HUES64 (cell line): ENCODE measurements at regions not wholly inside any gene's neighbourhood (a gene's known extent, or its start where the extent isn't known, plus 50 kb on each side); places are given as distances from the start of the nearest gene placed in this dataset.
"Not testable (repeated sequence)": the region's sequence is repeated elsewhere in the genome, so short reads cannot be mapped to it uniquely, and the experiment has no call there.

Experiments used
- H3K27ac ChIP-seq: 2 replicates; pipeline ENCODE4 v1.7.0; 2013; ENCODE audit warnings: low read depth, low read length, inconsistent platforms
- H3K27me3 ChIP-seq: 2 replicates; pipeline ENCODE4 v1.6.1; 2013; ENCODE audit warnings: mild to moderate bottlenecking, low read length; ENCODE audit not compliant: insufficient read depth
- H3K36me3 ChIP-seq: 2 replicates; pipeline ENCODE4 v1.6.1; 2013; ENCODE audit warnings: mild to moderate bottlenecking, low read length; ENCODE audit not compliant: insufficient read depth
- H3K4me1 ChIP-seq: 2 replicates; pipeline ENCODE4 v1.6.1; 2013; ENCODE audit warnings: mild to moderate bottlenecking, low read length, moderate library complexity; ENCODE audit not compliant: insufficient read depth
- H3K4me3 ChIP-seq: 2 replicates; pipeline ENCODE4 v1.5.1; 2013; ENCODE audit warnings: mild to moderate bottlenecking, low read length, moderate library complexity
- H3K9ac ChIP-seq: 2 replicates; pipeline ENCODE4 v1.6.1; 2013; ENCODE audit warnings: mild to moderate bottlenecking, low read depth, low read length
- H3K9me3 ChIP-seq: 2 replicates; pipeline ENCODE4 v1.6.1; 2013; ENCODE audit warnings: low read depth, low read length; ENCODE audit not compliant: insufficient read depth
- WGBS: fragments of 150-250, 120-280 bp; methylation state at CpG from one replicate; pipeline ENCODE4 v1.1.7; 2013; ENCODE audit warnings: missing lambda C conversion rate; 5-methylcytosine and 5-hydroxymethylcytosine counted together

- H3K27ac ChIP-seq = no peak overlapping the region
Measured at GRCh38 chr12:14239935-14240872, 125.3 kb upstream of the ATF7IP start.

DNA sequence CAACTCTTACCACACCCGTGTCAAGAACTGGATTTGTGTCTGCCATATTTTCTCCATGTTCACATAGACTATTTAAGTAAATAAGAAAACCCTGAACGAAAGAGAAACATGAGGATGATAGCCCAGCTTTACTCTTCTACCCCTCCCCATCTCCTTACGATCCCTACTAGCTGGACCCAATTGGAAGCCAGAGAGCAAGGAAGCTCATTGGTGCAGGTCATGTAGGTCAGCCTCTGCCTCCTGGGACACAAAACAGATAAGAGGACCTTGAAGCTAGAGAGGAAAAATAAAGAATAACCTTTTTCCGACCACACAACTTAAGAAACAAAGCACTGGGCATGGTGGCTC, 124.6 kb upstream of the ATF7IP start:
- H3K9ac ChIP-seq = no peak overlapping the region
- H3K27ac ChIP-seq = no peak overlapping the region
- H3K4me1 ChIP-seq = peaks cover 24% of the 10 kb centered on the region
- WGBS = 69% methylated on average over 4 of the region's 4 CpGs
- H3K36me3 ChIP-seq = no peaks in the 10 kb centered on the region
- no peak overlapping the region for H3K4me3 ChIP-seq
- H3K9me3 ChIP-seq = peaks cover 15% of the 10 kb centered on the region; the same call in 1 of the 2 replicates
- H3K27me3 ChIP-seq = no peaks in the 10 kb centered on the region

More at GRCh38 chr12:14239935-14240872, 125.3 kb upstream of the ATF7IP start:
- Histone ChIP-seq H3K27me3 (no peaks in the 10 kb centered on the region), H3K9ac (peak overlapping the region; percentile 18; the same call in 1 of the 2 replicates), H3K9me3 (peaks cover 15% of the 10 kb centered on the region; the same call in 1 of the 2 replicates), H3K4me1 (peaks cover 21% of the 10 kb centered on the region), H3K36me3 (no peaks in the 10 kb centered on the region), H3K4me3 (0 out of 2 replicates have a peak overlapping the region, but pooled peaks have one; percentile 2)
- 48% methylated on average over 8 of the region's 11 CpGs for WGBS

DNA sequence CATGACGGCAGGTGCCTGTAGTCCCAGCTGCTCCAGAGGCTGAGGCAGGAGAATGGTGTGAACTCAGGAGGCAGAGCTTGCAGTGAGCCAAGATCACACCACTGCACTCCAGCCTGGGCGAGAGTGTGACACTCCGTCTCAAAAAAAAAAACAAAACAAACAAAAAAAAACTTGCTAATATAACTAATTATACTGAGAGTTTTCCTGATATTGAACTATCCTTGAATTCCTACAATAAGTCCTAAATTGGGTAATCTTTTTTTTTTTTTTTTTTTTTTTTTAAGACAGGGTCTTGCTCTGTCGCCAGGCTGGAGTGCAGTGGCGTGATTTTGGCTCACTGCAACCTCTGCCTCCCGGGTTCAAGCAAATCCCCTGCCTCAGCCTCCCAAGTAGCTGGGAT, 122.7 kb upstream of the ATF7IP start:
- H3K27ac ChIP-seq, H3K27me3 ChIP-seq, H3K36me3 ChIP-seq, H3K9ac ChIP-seq, H3K4me3 ChIP-seq: not testable (repeated sequence)
- WGBS = 97% methylated on average over 4 of the region's 6 CpGs
- peaks cover 12% of the 10 kb centered on the region; the same call in 1 of the 2 replicates for H3K9me3 ChIP-seq
- H3K4me1 ChIP-seq = peaks cover 24% of the 10 kb centered on the region

GRCh38 chr12:14243941-14244340, 121.5 kb upstream of the ATF7IP start:
- H3K27ac ChIP-seq = no peak overlapping the region
- WGBS = 95% methylated on average over 2 of the region's 2 CpGs
- peaks cover 24% of the 10 kb centered on the region for H3K4me1 ChIP-seq

DNA sequence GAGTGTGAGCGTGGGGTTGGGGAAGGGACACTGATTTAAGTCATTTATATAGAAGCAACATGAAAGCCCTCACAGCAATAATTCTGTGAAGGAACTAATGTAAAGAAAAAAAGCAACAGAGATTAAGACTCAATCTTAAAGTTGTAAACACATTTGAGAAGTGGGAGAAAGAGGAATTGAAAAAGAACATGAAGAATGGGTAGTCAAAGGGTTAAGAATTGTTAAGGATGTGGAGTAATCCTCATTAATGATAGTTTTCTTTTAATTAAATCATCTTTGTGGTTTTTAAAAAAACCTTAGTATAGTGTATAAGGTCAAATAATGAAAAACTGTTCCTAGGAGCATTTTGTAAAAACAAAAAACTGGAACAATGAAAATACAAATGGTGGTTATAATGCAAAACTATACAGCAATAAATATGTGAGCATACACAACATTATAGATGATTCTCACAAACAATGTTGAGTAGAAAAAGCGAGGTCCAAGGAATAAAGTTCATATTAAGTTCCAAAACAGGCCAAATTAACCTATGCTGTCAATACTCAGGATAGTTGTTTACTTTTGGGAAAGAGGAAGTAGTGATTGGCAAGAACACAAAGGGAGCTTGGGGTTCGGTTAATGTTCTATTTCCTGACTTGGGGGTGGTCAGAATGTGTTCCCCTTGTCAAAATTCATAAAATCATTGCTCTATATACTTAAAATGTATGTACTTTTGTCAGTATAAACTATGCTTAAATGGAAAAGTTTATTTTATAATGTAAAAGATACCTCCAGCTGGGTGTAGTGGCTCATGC, 120.4 kb upstream of the ATF7IP start:
- Histone ChIP-seq H3K27ac (no peak overlapping the region), H3K4me1 (peaks cover 22% of the 10 kb centered on the region), H3K9me3 (peaks cover 12% of the 10 kb centered on the region; the same call in 1 of the 2 replicates), H3K27me3 (no peaks in the 10 kb centered on the region), H3K9ac (no peak overlapping the region), H3K36me3 (no peaks in the 10 kb centered on the region), H3K4me3 (no peak overlapping the region)
- WGBS = 68% methylated on average over 2 of the region's 3 CpGs

More at GRCh38 chr12:14243941-14244340, 121.5 kb upstream of the ATF7IP start:
- Histone ChIP-seq H3K36me3 (no peaks in the 10 kb centered on the region), H3K4me3 (no peak overlapping the region), H3K27me3 (no peaks in the 10 kb centered on the region), H3K9me3 (peaks cover 12% of the 10 kb centered on the region; the same call in 1 of the 2 replicates), H3K9ac (no peak overlapping the region)

- Histone ChIP-seq H3K4me1 (peaks cover 16% of the 10 kb centered on the region), H3K9ac (no peak overlapping the region), H3K27ac (no peak overlapping the region), H3K36me3 (no peaks in the 10 kb centered on the region), H3K4me3 (no peak overlapping the region), H3K9me3 (peaks cover 14% of the 10 kb centered on the region; the same call in 1 of the 2 replicates), H3K27me3 (no peaks in the 10 kb centered on the region)
- 96% methylated on average over 4 of the region's 4 CpGs for WGBS
Measured at GRCh38 chr12:14247166-14247565, 118.3 kb upstream of the ATF7IP start.

DNA sequence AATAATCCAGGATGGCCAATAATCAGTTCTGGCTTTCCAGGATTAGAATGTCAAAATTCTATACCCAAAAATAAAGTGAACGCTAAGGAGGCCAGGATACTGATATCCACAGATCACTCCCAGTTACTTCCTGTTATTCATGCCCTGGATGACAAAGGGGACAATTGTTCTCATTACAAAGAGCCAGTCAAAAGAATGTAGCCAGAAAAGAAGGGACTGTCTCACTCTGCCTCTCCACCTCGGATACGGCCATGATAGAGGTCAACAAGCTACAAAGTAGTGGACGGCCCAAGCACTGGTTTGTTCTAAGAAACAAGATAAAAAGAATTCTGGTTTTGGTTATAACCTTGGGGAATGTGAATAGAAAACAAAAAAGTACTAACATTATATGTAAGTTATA, 116.1 kb upstream of the ATF7IP start:
- Histone ChIP-seq H3K36me3 (no peaks in the 10 kb centered on the region), H3K9ac (no peak overlapping the region), H3K27me3 (no peaks in the 10 kb centered on the region), H3K4me1 (peaks cover 16% of the 10 kb centered on the region), H3K9me3 (peaks cover 3% of the 10 kb centered on the region; the same call in 1 of the 2 replicates), H3K27ac (peak overlapping the region; percentile 51), H3K4me3 (no peak overlapping the region)
- 79% methylated on average over 4 of the region's 4 CpGs for WGBS

- Histone ChIP-seq H3K4me1 (peaks cover 23% of the 10 kb centered on the region), H3K9me3 (peaks cover 3% of the 10 kb centered on the region; the same call in 1 of the 2 replicates), H3K4me3 (no peak overlapping the region), H3K36me3 (no peaks in the 10 kb centered on the region), H3K27me3 (no peaks in the 10 kb centered on the region), H3K27ac (no peak overlapping the region), H3K9ac (no peak overlapping the region)
- WGBS = 85% methylated on average over 4 of the region's 6 CpGs
Measured at GRCh38 chr12:14252697-14253096, 112.8 kb upstream of the ATF7IP start.

- Histone ChIP-seq H3K4me3 (no peak overlapping the region), H3K9ac (no peak overlapping the region), H3K27me3 (no peaks in the 10 kb centered on the region), H3K27ac (no peak overlapping the region), H3K4me1 (peaks cover 29% of the 10 kb centered on the region), H3K36me3 (no peaks in the 10 kb centered on the region), H3K9me3 (peaks cover 3% of the 10 kb centered on the region; the same call in 1 of the 2 replicates)
- 87% methylated on average over 3 of the region's 3 CpGs for WGBS
Measured at GRCh38 chr12:14253496-14253895, 112.0 kb upstream of the ATF7IP start.

DNA sequence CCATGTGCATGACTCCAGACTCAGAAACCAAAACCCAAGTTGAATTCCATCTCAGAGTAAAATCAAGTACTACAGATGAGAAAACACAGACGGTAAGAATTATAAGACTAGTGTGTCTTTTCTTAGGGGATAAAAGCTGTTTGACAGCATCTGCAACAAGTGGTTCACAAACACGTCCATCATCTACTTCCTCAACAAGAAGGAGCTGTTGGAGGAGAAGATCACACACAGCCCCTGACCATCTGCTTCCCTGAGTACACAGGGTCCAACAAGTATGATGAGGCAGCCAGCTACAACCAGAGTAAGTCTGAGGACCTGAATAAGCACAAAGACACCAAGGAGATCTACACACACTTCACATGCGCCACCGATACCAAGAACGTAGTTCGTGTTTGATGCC, 110.7 kb upstream of the ATF7IP start:
- Histone ChIP-seq H3K4me3 (no peak overlapping the region), H3K27ac (no peak overlapping the region), H3K36me3 (no peaks in the 10 kb centered on the region), H3K27me3 (no peaks in the 10 kb centered on the region), H3K4me1 (peaks cover 29% of the 10 kb centered on the region), H3K9me3 (peaks cover 7% of the 10 kb centered on the region; the same call in 1 of the 2 replicates), H3K9ac (no peak overlapping the region)
- 97% methylated on average over 6 of the region's 6 CpGs for WGBS

GRCh38 chr12:14256121-14256520, 109.4 kb upstream of the ATF7IP start:
- Histone ChIP-seq H3K4me3 (no peak overlapping the region), H3K9ac (no peak overlapping the region; the same call in 1 of the 2 replicates), H3K36me3 (no peaks in the 10 kb centered on the region), H3K27me3 (no peaks in the 10 kb centered on the region), H3K4me1 (peaks cover 40% of the 10 kb centered on the region), H3K27ac (no peak overlapping the region), H3K9me3 (peaks cover 4% of the 10 kb centered on the region; the same call in 1 of the 2 replicates)
- WGBS = 81% methylated on average over 5 of the region's 6 CpGs
